ENCODE measurements at regions not wholly inside any gene's neighbourhood (a gene's known extent, or its start where the extent isn't known, plus 50 kb on each side); places are given as distances from the start of the nearest gene placed in this dataset.

DNA sequence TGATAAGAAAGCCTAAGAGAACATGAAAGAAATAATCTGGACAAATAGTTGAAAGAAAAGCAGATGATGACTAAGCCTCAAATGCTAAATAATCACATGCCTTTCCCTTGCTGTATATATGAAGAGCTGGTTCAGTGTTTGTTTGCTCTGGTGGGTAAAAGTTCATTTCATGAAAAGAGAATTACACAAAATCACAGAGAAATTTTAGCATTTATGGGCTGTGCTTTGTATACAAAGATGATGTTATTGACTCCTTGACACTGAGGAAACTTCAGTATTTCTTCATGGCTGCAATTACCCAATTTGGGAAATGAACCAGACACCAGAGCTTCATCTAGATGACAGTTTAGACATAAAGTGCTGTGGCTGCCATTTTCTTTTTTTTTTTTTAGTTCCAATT lies 527.2 kb downstream of the NR2F1-AS1 start:
- TF ChIP-seq, protein P1, sequence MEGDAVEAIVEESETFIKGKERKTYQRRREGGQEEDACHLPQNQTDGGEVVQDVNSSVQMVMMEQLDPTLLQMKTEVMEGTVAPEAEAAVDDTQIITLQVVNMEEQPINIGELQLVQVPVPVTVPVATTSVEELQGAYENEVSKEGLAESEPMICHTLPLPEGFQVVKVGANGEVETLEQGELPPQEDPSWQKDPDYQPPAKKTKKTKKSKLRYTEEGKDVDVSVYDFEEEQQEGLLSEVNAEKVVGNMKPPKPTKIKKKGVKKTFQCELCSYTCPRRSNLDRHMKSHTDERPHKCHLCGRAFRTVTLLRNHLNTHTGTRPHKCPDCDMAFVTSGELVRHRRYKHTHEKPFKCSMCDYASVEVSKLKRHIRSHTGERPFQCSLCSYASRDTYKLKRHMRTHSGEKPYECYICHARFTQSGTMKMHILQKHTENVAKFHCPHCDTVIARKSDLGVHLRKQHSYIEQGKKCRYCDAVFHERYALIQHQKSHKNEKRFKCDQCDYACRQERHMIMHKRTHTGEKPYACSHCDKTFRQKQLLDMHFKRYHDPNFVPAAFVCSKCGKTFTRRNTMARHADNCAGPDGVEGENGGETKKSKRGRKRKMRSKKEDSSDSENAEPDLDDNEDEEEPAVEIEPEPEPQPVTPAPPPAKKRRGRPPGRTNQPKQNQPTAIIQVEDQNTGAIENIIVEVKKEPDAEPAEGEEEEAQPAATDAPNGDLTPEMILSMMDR (IDR thresholded peaks at IDR 0.05): no peak
- no peak for TF ChIP-seq POLR2A (IDR thresholded peaks at IDR 0.05)

Measured in heart left ventricle (tissue), 13 donors.